ENCODE measurements at regions not wholly inside any gene's neighbourhood (a gene's known extent, or its start where the extent isn't known, plus 50 kb on each side); places are given as distances from the start of the nearest gene placed in this dataset.
"Not testable (repeated sequence)": the region's sequence is repeated elsewhere in the genome, so short reads cannot be mapped to it uniquely, and the experiment has no call there.

DNA sequence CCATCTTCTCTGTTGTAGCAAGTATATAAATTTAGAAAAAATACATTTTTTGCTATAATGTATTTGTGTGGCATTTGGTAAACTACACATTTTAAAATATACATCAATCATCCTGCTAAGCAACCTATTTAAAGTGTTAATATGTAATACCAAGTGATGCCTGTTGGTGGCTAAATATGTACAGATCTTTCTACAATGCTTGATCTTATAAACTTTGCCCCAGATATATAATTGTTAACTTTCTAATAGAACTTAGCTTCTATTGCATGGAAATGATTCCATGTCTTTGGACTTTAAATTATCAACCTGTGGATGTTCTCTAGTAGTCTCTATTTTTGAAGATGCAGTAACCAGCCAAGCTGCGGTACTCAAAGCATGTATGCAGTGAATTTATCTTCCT is 1260.4 kb upstream of the RAG2 start:
- H3K27me3 Mint-ChIP-seq (ENCODE audit: low read depth, poor library complexity), result no peaks in the 10 kb centered on the region
- TF ChIP-seq, protein P1, sequence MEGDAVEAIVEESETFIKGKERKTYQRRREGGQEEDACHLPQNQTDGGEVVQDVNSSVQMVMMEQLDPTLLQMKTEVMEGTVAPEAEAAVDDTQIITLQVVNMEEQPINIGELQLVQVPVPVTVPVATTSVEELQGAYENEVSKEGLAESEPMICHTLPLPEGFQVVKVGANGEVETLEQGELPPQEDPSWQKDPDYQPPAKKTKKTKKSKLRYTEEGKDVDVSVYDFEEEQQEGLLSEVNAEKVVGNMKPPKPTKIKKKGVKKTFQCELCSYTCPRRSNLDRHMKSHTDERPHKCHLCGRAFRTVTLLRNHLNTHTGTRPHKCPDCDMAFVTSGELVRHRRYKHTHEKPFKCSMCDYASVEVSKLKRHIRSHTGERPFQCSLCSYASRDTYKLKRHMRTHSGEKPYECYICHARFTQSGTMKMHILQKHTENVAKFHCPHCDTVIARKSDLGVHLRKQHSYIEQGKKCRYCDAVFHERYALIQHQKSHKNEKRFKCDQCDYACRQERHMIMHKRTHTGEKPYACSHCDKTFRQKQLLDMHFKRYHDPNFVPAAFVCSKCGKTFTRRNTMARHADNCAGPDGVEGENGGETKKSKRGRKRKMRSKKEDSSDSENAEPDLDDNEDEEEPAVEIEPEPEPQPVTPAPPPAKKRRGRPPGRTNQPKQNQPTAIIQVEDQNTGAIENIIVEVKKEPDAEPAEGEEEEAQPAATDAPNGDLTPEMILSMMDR (IDR thresholded peaks at IDR 0.05), result peak; percentile 21
- peaks cover 4% of the 10 kb centered on the region for H3K9me3 Mint-ChIP-seq
- no peaks in the 10 kb centered on the region for H3K36me3 Mint-ChIP-seq (ENCODE audit: low read depth)
- no peak overlapping the region for H3K27ac Mint-ChIP-seq
- DNase-seq, result no peak
- no peak overlapping the region for H3K4me3 Mint-ChIP-seq
- H3K4me1 Mint-ChIP-seq, result peaks cover 12% of the 10 kb centered on the region

GRCh38 chr11:37857726-37858125 is 1259.7 kb upstream of the RAG2 start:
- no peak overlapping the region for H3K27ac Mint-ChIP-seq
- H3K4me3 Mint-ChIP-seq, result no peak overlapping the region
- peaks cover 4% of the 10 kb centered on the region for H3K9me3 Mint-ChIP-seq
- H3K36me3 Mint-ChIP-seq (ENCODE audit: low read depth), result no peaks in the 10 kb centered on the region
- DNase-seq, result no peak
- no peaks in the 10 kb centered on the region for H3K27me3 Mint-ChIP-seq (ENCODE audit: low read depth, poor library complexity)
- TF ChIP-seq, protein P1 (IDR thresholded peaks at IDR 0.05), result no peak
- peaks cover 12% of the 10 kb centered on the region for H3K4me1 Mint-ChIP-seq

- no peak overlapping the region for H3K27ac Mint-ChIP-seq
- no peaks in the 10 kb centered on the region for H3K4me1 Mint-ChIP-seq
- H3K36me3 Mint-ChIP-seq (ENCODE audit: low read depth), result no peaks in the 10 kb centered on the region
- no peaks in the 10 kb centered on the region for H3K27me3 Mint-ChIP-seq (ENCODE audit: low read depth, poor library complexity)
- TF ChIP-seq, protein P1 (IDR thresholded peaks at IDR 0.05), result no peak
- H3K4me3 Mint-ChIP-seq, result no peak overlapping the region
- H3K9me3 Mint-ChIP-seq, result peaks cover 5% of the 10 kb centered on the region
- no peak for DNase-seq
Measured at GRCh38 chr11:37849706-37850105, 1251.7 kb upstream of the RAG2 start.

- Mint-ChIP-seq H3K4me1 (no peaks in the 10 kb centered on the region), H3K9me3 (no peaks in the 10 kb centered on the region), H3K36me3 (ENCODE audit: low read depth) (no peaks in the 10 kb centered on the region), H3K4me3 (no peak overlapping the region), H3K27ac (no peak overlapping the region), H3K27me3 (ENCODE audit: low read depth, poor library complexity) (no peaks in the 10 kb centered on the region)
- TF ChIP-seq, protein P1 (IDR thresholded peaks at IDR 0.05), result no peak
- no peak for DNase-seq
Measured at GRCh38 chr11:37843603-37844002, 1245.6 kb upstream of the RAG2 start.

- TF ChIP-seq, protein P1 (IDR thresholded peaks at IDR 0.05), result no peak
- Mint-ChIP-seq H3K27me3 (ENCODE audit: low read depth, poor library complexity) (no peaks in the 10 kb centered on the region), H3K4me1 (no peaks in the 10 kb centered on the region), H3K4me3 (no peak overlapping the region), H3K9me3 (no peaks in the 10 kb centered on the region), H3K36me3 (ENCODE audit: low read depth) (no peaks in the 10 kb centered on the region), H3K27ac (no peak overlapping the region)
- DNase-seq, result no peak
Measured at GRCh38 chr11:37841016-37841415, 1243.0 kb upstream of the RAG2 start.

- DNase-seq; H3K4me1 Mint-ChIP-seq; H3K9me3 Mint-ChIP-seq; H3K27me3 Mint-ChIP-seq (ENCODE audit: low read depth, poor library complexity); H3K36me3 Mint-ChIP-seq (ENCODE audit: low read depth); H3K27ac Mint-ChIP-seq; H3K4me3 Mint-ChIP-seq: not testable (repeated sequence)
Measured at GRCh38 chr11:37840345-37840744, 1242.3 kb upstream of the RAG2 start.
